ENCODE measurements at regions not wholly inside any gene's neighbourhood (a gene's known extent, or its start where the extent isn't known, plus 50 kb on each side); places are given as distances from the start of the nearest gene placed in this dataset.

- TF ChIP-seq CTCF (IDR thresholded peaks at IDR 0.05 in 8 of 11, conservative IDR thresholded peaks at IDR 0.05 in 3 of 11) (no peak), POLR2A (IDR thresholded peaks at IDR 0.05) (no peak), POLR2AphosphoS5 (IDR thresholded peaks at IDR 0.05) (no peak)
These were observed 107.6 kb downstream of the SHANK2 start for GRCh38 chr11:71144736-71145135.
